GM18519 (cell line): ENCODE measurements at regions not wholly inside any gene's neighbourhood (a gene's known extent, or its start where the extent isn't known, plus 50 kb on each side); places are given as distances from the start of the nearest gene placed in this dataset.

ENCODE experiments used
- ATAC-seq: cut with Tn5 transposase; IDR thresholded peaks from one replicate; pipeline ENCODE4 v1.9.1; 2021; ENCODE audit warnings: mild to moderate bottlenecking, moderate library complexity; ENCODE audit not compliant: unreplicated experiment, low FRiP score

- ATAC-seq = no peak
Observed at GRCh38 chr3:113094337-113095221, 103.8 kb downstream of the GTPBP8 start.

DNA sequence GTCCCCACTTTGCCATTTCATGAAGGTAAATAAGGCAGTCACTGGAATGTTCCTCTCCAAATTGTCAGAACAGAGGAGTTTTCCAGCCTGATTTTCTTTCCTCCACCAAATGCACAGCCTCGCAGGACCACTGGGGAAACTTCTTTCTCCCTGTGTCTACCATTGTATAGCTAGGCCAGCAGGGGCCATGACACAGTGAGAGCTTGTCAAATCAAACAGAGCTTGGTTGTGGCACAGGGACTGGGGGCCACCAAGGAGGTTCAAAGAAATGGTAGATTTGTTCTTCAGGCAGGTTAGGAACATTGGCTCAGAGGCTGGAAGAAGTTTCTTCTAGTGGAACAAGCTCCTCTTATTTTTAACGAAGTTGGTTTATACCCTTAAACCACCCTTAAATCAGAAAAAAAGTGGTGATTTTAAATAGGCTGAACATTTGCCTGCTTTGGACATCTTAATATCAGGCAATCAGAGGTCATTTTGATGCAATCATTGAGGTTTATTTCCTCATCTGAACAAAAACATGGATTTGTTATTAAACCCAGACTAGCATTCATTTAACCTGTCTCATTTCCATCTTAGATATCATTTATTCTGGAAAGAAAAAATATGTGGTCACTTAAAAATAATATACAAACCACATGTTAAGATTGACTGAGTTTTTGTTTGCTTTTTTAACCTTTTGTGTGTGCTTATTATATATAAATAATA lies 105.6 kb downstream of the GTPBP8 start:
- ATAC-seq = no peak

DNA sequence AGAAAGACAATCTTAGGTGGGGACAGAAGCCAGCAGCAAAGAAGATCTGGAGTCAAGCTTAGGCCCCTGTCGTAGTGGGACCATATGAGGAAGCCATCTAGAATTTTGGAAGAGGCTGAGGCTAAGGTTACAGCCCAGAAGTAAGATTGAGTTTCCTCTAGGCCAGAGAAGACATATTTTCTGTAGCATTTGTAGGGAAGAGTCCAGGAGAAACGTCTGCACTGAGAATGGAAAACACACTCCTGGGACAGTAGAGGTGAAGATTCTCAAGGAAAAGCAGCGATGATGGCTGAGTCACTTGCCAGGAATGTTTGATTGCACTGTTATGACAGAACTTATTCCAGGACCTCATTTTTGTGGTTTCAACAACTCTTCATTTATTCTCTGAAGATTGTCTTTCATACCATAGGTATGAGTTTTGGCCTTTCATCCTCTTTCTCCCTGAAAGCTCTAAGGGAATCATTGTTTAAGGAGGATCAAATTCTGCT lies 107.2 kb downstream of the GTPBP8 start:
- ATAC-seq = no peak

GRCh38 chr3:113100063-113100462 lies 109.3 kb downstream of the GTPBP8 start:
- no peak for ATAC-seq

DNA sequence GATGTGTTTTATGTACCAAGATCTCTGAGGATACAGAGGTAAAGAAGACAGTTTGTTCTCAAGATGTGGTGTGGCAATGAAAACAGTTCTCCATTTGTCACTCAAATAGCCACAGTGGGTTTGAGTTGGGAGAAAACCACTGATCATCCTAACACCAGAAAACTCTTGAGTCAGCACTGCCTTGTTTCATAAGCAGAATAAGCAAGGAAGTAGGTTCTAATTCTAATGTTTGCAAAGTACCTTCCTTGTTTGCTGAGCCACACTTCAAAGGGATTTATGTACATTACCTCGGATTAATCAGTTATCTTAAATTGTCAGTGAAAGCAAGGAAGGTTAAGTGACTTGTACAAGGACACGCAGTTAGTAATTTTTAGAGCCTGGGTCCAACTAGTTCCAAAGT lies 107.8 kb upstream of the BOC start:
- no peak for ATAC-seq

DNA sequence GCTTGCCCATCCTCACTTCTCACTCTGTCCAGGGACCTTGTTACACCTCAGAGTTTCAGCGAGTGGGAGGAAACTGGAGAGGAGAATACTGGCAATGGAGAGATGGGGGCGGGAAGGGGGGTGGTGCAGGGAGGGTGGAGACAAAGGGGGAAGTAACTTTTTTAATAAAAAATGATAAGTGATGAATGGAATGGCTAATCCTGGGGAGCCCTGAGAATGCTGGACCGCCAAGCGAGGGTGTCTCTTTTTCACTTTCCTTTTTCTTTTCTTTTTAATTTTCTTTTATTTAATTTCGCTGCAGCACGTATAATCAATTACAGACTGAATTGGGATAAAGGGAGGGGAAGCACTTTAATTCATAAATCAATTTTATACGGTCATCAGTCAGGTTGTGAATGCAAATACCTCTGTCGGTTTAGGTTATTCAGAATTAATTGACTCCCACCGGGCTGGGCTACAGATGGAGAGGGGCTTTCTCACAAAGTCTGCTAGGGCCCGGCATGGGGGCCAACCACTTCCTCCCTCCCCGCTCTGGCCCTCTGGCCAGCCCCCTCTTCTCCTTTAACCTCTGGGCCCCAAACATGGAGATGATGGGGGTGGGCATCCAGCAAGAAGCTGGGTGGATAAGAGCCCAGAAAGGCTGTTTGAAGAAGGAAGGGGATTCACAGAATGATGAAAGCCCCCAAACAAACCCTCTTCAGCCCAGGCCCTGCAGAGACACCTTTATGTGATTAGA lies 106.8 kb upstream of the BOC start:
- no peak for ATAC-seq

- ATAC-seq = no peak
Observed at GRCh38 chr3:113105093-113105449, 106.3 kb upstream of the BOC start.

DNA sequence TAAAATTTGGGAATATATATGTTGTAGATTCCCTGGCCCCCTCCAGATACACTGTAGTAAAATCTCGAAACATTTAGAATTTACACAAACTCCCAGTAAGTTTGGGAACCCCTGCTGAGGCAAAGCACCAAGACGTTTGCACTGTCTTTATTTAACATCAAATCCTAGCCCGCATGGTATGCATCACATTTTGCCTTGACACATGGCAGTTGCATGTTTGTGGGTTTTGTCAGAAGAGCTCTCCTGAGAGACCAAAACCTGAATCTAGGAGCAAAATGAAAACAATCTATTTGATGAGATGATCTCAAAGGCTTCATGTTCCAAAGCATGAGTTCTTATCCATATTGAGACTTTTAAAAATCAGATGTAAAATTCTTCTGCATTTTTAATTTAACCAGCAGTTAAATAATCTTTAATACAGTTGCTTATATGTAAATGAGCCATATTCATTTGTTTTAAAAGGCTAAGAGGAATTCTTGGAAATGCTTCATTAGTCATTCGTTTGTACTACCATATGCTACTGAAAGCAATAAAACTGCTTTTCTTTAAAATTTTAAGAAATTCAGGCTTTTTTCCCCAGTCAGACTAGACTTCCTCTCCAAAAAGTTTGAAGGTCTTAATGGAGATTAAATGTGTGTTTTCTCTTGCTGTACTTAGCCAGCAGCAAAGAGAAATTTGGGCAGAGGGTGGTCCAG lies 105.2 kb upstream of the BOC start:
- no peak for ATAC-seq

DNA sequence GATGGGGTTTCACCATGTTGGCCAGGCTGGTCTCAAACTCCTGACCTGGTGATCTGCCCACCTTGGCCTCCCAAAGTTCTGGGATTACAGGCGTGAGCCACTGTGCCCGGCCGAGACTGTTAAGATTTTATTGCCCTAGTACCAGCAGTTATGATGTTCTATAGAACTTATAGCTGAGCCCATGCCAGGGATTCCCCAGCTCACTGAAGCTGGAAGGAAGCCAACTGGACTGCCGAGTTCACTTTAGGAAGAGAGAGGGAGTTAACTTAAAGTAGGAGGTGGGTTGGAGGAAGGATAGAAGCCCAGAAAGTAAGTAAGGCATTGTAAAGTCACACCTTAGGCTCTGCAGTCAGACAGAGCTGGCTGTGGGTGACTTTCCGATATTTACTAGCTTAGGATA lies 101.1 kb upstream of the BOC start:
- ATAC-seq = no peak

- no peak for ATAC-seq
Observed at GRCh38 chr3:113111011-113111707, 100.2 kb upstream of the BOC start.

DNA sequence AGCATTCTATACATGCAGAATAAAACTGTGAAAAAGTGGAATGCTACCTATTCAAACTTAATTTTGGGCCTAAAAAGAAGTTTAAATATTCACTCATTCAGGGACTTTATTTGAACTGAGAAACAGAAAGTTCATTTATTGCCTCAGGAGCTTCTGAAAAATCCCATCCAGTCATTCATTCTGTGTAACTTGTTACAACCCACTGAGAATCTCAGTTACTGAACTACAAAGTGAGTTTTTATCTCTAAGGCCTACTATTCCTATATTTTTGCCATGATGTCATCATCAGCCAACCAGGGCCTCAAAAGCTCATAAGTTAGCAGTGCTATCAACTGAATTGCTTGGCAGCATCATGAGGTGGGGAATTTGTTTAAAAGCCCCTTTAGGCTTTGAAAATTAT lies 98.0 kb upstream of the BOC start:
- ATAC-seq = no peak

GRCh38 chr3:113117511-113118234 lies 93.7 kb upstream of the BOC start:
- ATAC-seq = no peak

DNA sequence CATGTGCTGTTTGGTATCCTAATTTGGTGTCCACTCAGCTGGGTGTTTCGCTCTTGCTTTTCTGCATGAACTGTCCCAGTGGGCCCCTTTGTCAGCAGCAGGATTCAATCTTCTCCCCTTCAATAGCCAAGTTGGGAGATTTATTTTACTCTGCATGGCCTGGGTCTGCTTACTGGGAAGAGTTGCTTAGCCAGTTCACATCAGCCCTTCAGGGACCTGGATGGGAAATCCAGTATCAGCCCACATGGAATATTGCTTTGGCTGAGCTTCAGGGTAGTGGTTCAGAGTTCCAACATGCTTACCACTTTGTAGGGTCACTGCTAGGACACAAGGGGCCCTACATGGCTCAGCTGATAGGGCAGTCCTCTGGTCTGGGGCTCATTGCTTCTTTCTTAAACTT lies 93.0 kb upstream of the BOC start:
- no peak for ATAC-seq

GRCh38 chr3:113124256-113124830 lies 87.0 kb upstream of the BOC start:
- ATAC-seq = no peak

DNA sequence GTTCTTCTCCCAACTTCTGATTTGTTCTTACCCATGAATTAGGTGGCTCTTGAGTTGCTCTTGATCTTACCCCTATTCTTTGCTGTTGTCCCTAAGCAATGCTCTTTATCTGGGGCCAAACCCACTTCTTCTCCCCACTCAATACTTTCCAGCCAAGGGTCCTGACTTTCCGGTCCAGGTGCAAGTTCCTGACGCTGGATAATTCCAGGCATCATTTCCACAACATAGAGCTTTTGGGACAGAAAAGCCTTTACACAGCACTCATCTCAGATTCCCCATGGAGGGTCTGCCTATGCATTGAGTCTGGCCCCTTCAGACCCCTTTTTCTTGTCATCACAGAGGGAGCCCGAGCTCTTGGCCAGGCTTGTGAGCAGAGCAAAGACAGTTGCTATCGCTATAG lies 85.4 kb upstream of the BOC start:
- no peak for ATAC-seq

- no peak for ATAC-seq
Observed at GRCh38 chr3:113128386-113129015, 82.9 kb upstream of the BOC start.

GRCh38 chr3:113129168-113129567 lies 82.2 kb upstream of the BOC start:
- ATAC-seq = no peak

DNA sequence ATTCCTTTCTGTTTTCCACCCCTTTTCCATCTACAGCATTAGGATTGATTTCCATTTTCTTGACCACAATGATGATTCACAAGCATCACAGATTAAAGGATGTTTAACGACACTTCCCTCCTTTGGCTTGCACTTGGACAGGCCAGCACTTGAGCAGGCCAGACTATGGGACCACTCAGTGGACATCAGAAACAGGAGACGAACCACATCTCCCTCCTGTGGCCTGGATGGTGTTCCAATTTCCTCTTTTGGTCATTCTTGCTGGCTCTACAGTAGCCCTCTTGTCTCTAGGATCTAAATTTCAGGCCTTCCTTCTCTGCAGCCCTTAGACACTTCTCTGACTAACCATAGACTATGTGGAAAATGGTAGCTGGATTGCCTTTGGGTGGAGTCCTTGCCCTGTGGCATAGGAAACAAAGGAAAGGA lies 78.8 kb upstream of the BOC start:
- no peak for ATAC-seq

- ATAC-seq = no peak
Observed at GRCh38 chr3:113133140-113133539, 78.2 kb upstream of the BOC start.
